Loucy (cell line): ENCODE measurements at regions not wholly inside any gene's neighbourhood (a gene's known extent, or its start where the extent isn't known, plus 50 kb on each side); places are given as distances from the start of the nearest gene placed in this dataset.

Experiments
- CTCF ChIP-seq: fragments of 200-600 bp; sonication (generic); conservative IDR thresholded peaks from 2 replicates; pipeline ENCODE4 v1.5.1; 2014; ENCODE audit warnings: mild to moderate bottlenecking, antibody characterized with exemption, low read length
- EZH2phosphoT487 ChIP-seq: fragments of 200-600 bp; IDR thresholded peaks from 2 replicates; pipeline ENCODE4 v1.6.1; 2018; ENCODE audit warnings: antibody characterized with exemption, mild to moderate bottlenecking, moderate library complexity, borderline replicate concordance

GRCh38 chr14:48615618-48616017 lies 940.2 kb upstream of the MDGA2 start:
- TF ChIP-seq CTCF (no peak), EZH2phosphoT487 (no peak)
